ENCODE measurements at regions not wholly inside any gene's neighbourhood (a gene's known extent, or its start where the extent isn't known, plus 50 kb on each side); places are given as distances from the start of the nearest gene placed in this dataset.
"Not testable (repeated sequence)": the region's sequence is repeated elsewhere in the genome, so short reads cannot be mapped to it uniquely, and the experiment has no call there.

- in situ Hi-C loops (cut with HindIII; ENCODE audit: low sequenced_read_pairs), result no loop called here
These were observed 151.5 kb upstream of the PITX1 start for GRCh38 chr5:135185481-135186065.

- in situ Hi-C loops (cut with HindIII; ENCODE audit: low sequenced_read_pairs), result no loop called here
These were observed 150.6 kb upstream of the PITX1 start for GRCh38 chr5:135184646-135185045.

- in situ Hi-C loops (cut with HindIII; ENCODE audit: low sequenced_read_pairs), result no loop called here
These were observed 149.4 kb upstream of the PITX1 start for GRCh38 chr5:135183464-135183863.

DNA sequence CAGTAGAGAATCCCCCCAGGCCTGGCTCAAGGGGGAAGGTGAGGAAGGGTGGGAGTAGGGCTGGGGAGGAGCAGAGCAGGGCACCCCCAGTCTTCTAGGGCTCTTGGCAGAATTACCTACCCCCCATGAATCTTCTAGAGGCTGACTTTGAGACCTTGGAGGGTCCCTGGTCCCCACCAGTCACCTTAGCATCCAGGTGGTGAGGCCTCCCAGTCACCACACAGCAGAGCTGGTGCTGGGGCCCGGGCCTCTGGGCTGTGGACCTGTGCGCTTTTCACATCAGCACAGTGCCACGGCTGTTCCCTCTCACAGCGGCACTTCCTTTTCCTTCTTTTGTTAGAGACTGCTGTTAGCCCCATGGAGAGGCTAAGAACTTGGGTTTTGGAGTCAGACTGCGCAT lies 148.6 kb upstream of the PITX1 start:
- in situ Hi-C loops (cut with HindIII; ENCODE audit: low sequenced_read_pairs), result no loop called here

- in situ Hi-C loops (cut with HindIII; ENCODE audit: low sequenced_read_pairs), result no loop called here
These were observed 147.6 kb upstream of the PITX1 start for GRCh38 chr5:135181653-135182052.

GRCh38 chr5:135179308-135179980 lies 145.4 kb upstream of the PITX1 start:
- in situ Hi-C loops (cut with HindIII; ENCODE audit: low sequenced_read_pairs), result no loop called here

GRCh38 chr5:135178476-135179155 lies 144.6 kb upstream of the PITX1 start:
- in situ Hi-C loops (cut with HindIII; ENCODE audit: low sequenced_read_pairs), result no loop called here

- in situ Hi-C loops (cut with HindIII; ENCODE audit: low sequenced_read_pairs), result no loop called here
These were observed 143.6 kb upstream of the PITX1 start for GRCh38 chr5:135177591-135177990.

DNA sequence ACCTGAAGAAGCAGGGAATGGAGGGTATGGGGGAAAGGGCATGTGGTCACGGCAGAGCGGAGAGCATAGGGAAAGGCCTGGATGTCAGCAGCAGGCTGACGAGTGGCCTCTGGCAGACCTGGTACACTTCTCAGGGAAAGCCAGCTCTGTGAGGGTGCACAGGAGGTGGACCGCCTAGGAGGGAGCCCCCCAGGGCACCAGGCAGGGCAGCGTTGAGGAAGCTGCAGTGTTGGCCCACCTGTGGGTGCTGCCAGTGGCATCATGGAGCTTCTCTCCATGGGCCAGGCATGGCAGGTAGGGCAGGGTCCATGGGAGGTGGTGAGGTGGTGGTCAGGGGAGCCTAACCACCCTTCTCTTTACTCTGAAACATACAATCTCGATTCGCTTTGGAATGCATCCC lies 143.0 kb upstream of the PITX1 start:
- in situ Hi-C loops (cut with HindIII; ENCODE audit: low sequenced_read_pairs), result no loop called here

DNA sequence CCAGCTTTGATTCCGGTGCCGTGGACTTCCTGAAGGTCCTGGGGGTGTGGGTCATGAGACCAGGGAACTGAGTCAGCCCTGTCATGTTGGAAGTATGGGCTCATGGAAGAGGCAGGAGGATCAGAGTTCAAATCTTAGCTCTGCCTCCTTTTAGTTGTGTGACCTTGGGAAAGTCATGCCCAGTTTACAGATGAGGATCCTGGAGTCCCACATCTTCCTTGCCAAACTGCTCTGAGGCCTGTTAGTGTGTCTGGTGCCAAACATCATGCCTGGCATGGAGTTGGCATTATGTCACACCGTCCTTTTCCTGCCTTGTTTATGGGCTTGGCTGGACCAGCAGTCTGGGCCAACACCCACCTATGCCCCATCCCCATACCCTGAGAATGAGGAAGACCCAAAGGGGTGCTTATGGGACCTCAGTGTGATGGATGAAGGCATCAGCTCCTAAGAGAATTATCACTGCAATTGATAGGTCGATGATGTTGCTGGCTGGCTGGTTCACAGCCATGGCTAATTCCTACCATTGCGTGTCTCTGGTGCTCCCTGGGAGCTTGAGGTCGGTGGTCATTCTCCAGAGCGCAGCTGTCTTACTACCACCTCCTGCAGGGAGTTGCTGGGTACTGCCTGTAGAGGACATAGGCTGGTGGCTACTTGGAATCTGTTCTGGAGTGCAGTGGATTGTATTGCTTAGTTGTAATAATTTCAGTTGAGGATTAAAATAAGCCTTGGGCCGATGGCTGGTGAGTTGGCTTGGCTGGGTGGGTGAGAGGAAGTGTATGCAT lies 140.5 kb upstream of the PITX1 start:
- in situ Hi-C loops (cut with HindIII; ENCODE audit: low sequenced_read_pairs), result no loop called here

GRCh38 chr5:135173662-135174290 lies 139.7 kb upstream of the PITX1 start:
- in situ Hi-C loops (cut with HindIII; ENCODE audit: low sequenced_read_pairs), result no loop called here

- in situ Hi-C loops (cut with HindIII; ENCODE audit: low sequenced_read_pairs), result no loop called here
These were observed 138.7 kb upstream of the PITX1 start for GRCh38 chr5:135172718-135173117.

GRCh38 chr5:135171336-135171735 lies 137.3 kb upstream of the PITX1 start:
- in situ Hi-C loops (cut with HindIII; ENCODE audit: low sequenced_read_pairs), result no loop called here

DNA sequence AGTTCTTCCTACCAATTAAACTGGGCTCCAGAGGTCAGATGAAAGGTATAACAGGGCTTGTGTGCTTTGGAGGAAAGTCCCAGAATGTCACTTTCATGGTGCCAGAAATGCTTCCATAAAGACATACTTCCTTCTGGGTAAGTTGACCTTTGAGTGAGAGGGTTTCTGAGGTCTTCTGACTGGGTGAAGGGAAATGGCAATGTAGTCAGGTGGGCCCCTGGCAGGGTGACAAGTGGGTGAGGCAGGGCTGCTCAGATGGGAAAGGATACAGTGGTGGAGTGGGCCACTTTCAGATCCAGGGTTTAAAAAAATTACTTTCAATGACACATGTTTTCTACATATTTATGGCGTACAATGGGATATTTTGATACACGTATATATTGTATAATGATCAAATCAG lies 136.5 kb upstream of the PITX1 start:
- in situ Hi-C loops (cut with HindIII; ENCODE audit: low sequenced_read_pairs), result no loop called here

GRCh38 chr5:135169753-135170152 lies 135.7 kb upstream of the PITX1 start:
- in situ Hi-C loops (cut with HindIII; ENCODE audit: low sequenced_read_pairs), result no loop called here

DNA sequence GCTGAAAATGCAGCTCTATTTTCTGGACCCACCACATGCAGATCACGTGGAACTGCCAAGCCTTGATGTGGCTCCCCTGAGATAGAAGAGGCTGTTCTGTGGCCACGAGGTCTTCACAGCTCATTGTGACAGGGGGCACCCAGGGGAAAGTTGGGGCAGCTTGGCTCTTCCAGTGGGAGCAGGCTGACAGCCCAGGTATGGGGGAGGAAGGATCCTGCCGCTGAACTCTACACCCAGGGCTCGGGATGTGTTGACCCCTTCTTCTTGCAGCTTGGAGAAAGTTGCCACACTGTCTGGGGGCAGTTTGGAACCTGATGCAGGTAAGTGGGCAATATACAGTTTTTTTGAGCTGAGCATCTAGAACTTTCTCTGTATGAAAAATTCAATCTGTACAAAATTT lies 133.6 kb upstream of the PITX1 start:
- in situ Hi-C loops (cut with HindIII; ENCODE audit: low sequenced_read_pairs), result no loop called here

DNA sequence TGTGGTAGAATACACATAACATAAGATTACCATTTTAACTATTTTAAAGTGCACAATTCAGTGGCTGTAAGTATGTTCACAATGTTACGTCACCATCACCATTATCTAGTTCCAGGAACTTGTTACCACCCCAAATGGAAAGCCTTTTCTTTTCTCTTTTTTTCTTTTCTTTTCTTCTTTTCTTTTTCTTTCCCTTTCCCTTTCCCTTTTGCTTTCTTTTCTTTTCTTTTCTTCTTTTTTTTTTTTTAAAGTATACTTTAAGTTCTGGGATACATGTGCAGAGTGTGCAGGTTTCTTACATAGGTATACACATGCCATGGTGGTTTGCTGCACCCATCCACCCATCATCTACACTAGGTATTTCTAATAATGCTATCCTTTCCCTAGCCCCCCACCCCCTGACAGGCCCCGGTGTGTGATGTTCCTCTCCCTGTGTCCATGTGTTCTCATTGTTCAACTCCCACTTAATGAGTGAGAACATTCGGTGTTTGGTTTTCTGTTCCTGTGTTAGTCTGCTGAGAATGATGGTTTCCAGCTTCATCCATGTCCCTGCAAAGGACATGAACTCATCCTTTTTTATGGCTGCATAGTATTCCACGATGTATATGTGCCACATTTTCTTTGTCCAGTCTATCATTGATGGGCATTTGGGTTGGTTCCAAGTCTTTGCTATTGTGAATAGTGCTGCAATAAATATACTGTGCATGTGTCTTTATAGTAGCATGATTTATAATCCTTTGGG lies 131.0 kb upstream of the PITX1 start:
- in situ Hi-C loops (cut with HindIII; ENCODE audit: low sequenced_read_pairs), result not testable (repeated sequence)

DNA sequence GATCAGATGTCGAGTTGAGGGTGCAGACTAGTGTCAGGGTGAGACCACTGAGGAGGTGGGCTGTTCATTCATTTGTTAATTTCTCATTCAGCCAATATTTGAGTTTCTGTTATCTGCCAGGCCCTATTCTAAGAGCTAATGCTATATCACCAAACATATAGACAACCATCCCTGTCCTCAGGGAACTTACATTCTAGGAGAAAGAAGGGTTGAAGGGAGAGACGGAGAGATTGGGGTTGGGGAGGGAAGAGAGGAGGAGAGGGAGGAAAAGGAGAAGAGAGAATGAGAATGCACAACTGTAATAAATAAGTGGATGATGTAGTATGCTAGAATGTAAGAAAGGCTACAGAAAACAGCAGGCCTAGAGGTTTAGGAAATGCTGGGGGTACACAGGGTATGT lies 129.9 kb upstream of the PITX1 start:
- in situ Hi-C loops (cut with HindIII; ENCODE audit: low sequenced_read_pairs), result no loop called here

DNA sequence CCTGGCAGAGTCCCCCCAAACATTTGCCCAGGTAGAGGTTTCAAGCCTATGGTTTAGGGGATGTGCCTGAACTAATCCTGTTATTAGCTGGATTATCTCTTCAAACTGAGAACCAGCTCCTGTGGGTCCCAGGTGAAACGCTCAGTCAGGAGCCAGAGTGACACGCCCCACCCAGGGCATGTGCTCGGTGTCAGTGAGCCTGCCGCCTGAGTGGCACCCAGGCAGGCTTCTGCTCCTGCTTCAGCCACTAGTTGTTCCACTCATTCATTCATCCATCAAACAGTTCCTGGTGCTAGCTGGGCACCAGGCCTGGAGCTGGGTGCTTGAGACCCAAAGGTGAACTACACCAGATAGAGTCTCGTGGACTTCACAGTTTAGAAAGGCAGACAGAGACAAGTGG lies 129.4 kb upstream of the PITX1 start:
- in situ Hi-C loops (cut with HindIII; ENCODE audit: low sequenced_read_pairs), result no loop called here

DNA sequence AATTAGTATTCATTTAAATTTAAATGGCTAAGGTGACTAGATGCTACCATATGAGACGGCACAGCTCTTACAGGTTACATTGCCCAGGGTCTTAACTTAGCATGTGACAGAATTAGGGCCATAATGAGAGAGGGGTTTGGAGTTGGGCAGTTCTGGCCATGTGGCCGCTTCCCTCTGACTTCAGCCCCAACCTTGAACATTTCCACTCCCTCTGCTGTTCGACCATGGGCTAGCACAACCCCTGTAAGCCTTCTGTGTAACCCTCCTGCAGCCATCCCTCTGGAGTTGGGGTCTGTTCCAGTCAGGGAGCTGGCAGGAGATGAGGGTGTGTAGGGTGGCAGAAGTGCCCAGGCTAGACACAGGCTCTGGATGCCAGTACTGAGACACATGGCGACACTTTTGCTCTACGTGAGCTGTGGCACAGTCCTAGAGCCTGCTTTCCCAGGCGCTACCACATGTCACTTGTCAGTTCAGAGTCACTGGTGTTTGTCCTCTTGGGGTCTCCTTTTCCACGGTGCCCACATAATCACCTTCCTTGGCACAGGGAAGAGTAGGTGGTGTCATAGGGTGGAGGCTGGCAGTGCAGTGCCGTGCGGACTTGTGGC lies 128.7 kb upstream of the PITX1 start:
- in situ Hi-C loops (cut with HindIII; ENCODE audit: low sequenced_read_pairs), result no loop called here

All from DLD1 (cell line).